ENCODE measurements at regions not wholly inside any gene's neighbourhood (a gene's known extent, or its start where the extent isn't known, plus 50 kb on each side); places are given as distances from the start of the nearest gene placed in this dataset.

GRCh38 chr5:35485487-35485886 is 132.2 kb upstream of the SPEF2 start:
- TF ChIP-seq, protein P1, sequence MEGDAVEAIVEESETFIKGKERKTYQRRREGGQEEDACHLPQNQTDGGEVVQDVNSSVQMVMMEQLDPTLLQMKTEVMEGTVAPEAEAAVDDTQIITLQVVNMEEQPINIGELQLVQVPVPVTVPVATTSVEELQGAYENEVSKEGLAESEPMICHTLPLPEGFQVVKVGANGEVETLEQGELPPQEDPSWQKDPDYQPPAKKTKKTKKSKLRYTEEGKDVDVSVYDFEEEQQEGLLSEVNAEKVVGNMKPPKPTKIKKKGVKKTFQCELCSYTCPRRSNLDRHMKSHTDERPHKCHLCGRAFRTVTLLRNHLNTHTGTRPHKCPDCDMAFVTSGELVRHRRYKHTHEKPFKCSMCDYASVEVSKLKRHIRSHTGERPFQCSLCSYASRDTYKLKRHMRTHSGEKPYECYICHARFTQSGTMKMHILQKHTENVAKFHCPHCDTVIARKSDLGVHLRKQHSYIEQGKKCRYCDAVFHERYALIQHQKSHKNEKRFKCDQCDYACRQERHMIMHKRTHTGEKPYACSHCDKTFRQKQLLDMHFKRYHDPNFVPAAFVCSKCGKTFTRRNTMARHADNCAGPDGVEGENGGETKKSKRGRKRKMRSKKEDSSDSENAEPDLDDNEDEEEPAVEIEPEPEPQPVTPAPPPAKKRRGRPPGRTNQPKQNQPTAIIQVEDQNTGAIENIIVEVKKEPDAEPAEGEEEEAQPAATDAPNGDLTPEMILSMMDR (IDR thresholded peaks at IDR 0.05) = no peak
- no peak for TF ChIP-seq POLR2A (IDR thresholded peaks at IDR 0.05)
